Endothelial cell (in vitro differentiated cells): ENCODE measurements at regions not wholly inside any gene's neighbourhood (a gene's known extent, or its start where the extent isn't known, plus 50 kb on each side); places are given as distances from the start of the nearest gene placed in this dataset.

Experiments
- DNase-seq: peaks from one replicate; pipeline ENCODE4 v3.0.0; 2021; ENCODE audit warnings: low spot score
- H3K27ac Mint-ChIP-seq: one replicate; pipeline ENCODE4 v1.8.0; 2021; ENCODE audit warnings: mixed read lengths, inconsistent platforms; ENCODE audit not compliant: unreplicated experiment
- H3K27me3 Mint-ChIP-seq: one replicate; pipeline ENCODE4 v1.8.0; 2021; ENCODE audit warnings: mild to moderate bottlenecking, moderate library complexity, mixed read lengths, inconsistent platforms; ENCODE audit not compliant: unreplicated experiment
- H3K36me3 Mint-ChIP-seq: one replicate; pipeline ENCODE4 v1.8.0; 2021; ENCODE audit warnings: mild to moderate bottlenecking, low read depth, mixed read lengths, inconsistent platforms; ENCODE audit not compliant: unreplicated experiment
- H3K4me1 Mint-ChIP-seq: one replicate; pipeline ENCODE4 v1.8.0; 2021; ENCODE audit warnings: mild to moderate bottlenecking, mixed read lengths, inconsistent platforms; ENCODE audit not compliant: unreplicated experiment
- H3K4me3 Mint-ChIP-seq: one replicate; pipeline ENCODE4 v1.8.0; 2021; ENCODE audit warnings: mild to moderate bottlenecking, mixed read lengths, inconsistent platforms; ENCODE audit not compliant: unreplicated experiment
- H3K9me3 Mint-ChIP-seq: one replicate; pipeline ENCODE4 v1.8.0; 2021; ENCODE audit warnings: mixed read lengths, inconsistent platforms; ENCODE audit not compliant: unreplicated experiment
- CTCF ChIP-seq: fragments of 200-600 bp; sonication (generic); IDR thresholded peaks from one replicate; pipeline ENCODE4 v1.5.0; 2021; ENCODE audit warnings: antibody characterized with exemption; ENCODE audit not compliant: unreplicated experiment

- Mint-ChIP-seq H3K4me1 (peaks cover 3% of the 10 kb centered on the region), H3K27me3 (peaks cover 2% of the 10 kb centered on the region), H3K4me3 (no peak overlapping the region), H3K36me3 (no peaks in the 10 kb centered on the region), H3K9me3 (no peaks in the 10 kb centered on the region), H3K27ac (no peak overlapping the region)
- no peak for TF ChIP-seq CTCF
- no peak for DNase-seq
Observed at GRCh38 chr2:187708272-187708671, 154.0 kb upstream of the TFPI start.

- Mint-ChIP-seq H3K4me3 (no peak overlapping the region), H3K36me3 (no peaks in the 10 kb centered on the region), H3K9me3 (no peaks in the 10 kb centered on the region), H3K27ac (no peak overlapping the region), H3K4me1 (peaks cover 3% of the 10 kb centered on the region), H3K27me3 (peaks cover 2% of the 10 kb centered on the region)
- no peak for TF ChIP-seq CTCF
- no peak for DNase-seq
Observed at GRCh38 chr2:187709065-187709464, 154.8 kb upstream of the TFPI start.

- Mint-ChIP-seq H3K27ac (no peak overlapping the region), H3K9me3 (no peaks in the 10 kb centered on the region)
Observed at GRCh38 chr2:187710791-187711521, 156.7 kb upstream of the TFPI start.

GRCh38 chr2:187715590-187715989 is 161.4 kb upstream of the TFPI start:
- DNase-seq, result no peak
- Mint-ChIP-seq H3K4me3 (no peak overlapping the region), H3K9me3 (no peaks in the 10 kb centered on the region), H3K4me1 (peaks cover 3% of the 10 kb centered on the region), H3K27me3 (no peaks in the 10 kb centered on the region), H3K36me3 (no peaks in the 10 kb centered on the region), H3K27ac (no peak overlapping the region)
- TF ChIP-seq CTCF, result no peak

More at GRCh38 chr2:187710791-187711521, 156.7 kb upstream of the TFPI start:
- peaks cover 3% of the 10 kb centered on the region for H3K4me1 Mint-ChIP-seq
- TF ChIP-seq CTCF, result no peak
- no peak for DNase-seq
- H3K27me3 Mint-ChIP-seq, result peaks cover 1% of the 10 kb centered on the region
- H3K4me3 Mint-ChIP-seq, result no peak overlapping the region
- no peaks in the 10 kb centered on the region for H3K36me3 Mint-ChIP-seq

- no peak for DNase-seq
- Mint-ChIP-seq H3K27ac (no peak overlapping the region), H3K4me3 (no peak overlapping the region), H3K9me3 (no peaks in the 10 kb centered on the region), H3K36me3 (no peaks in the 10 kb centered on the region), H3K27me3 (no peaks in the 10 kb centered on the region), H3K4me1 (peaks cover 3% of the 10 kb centered on the region)
- no peak for TF ChIP-seq CTCF
Observed at GRCh38 chr2:187716301-187716700, 162.1 kb upstream of the TFPI start.
